Thoracic aorta (tissue), 2 donors: ENCODE measurements at regions not wholly inside any gene's neighbourhood (a gene's known extent, or its start where the extent isn't known, plus 50 kb on each side); places are given as distances from the start of the nearest gene placed in this dataset.

Experiments
- ATAC-seq: fragments of 150-250 bp; one replicate; pipeline ENCODE4 v1.8.0; 2017; ENCODE audit warnings: low read depth; ENCODE audit not compliant: insufficient number of reproducible peaks, low FRiP score
- DNase-seq: peaks from one replicate; pipeline ENCODE4 v3.0.0-alpha.2; 2020; ENCODE audit warnings: low spot score
- H3K27ac ChIP-seq, 2 donors: fragments of 200-600 bp; sonication (generic); 1 replicate in 1 of 2; 2 replicates in 1 of 2; pipeline ENCODE4 v1.5.1; 2016; ENCODE audit warnings: mild to moderate bottlenecking in 2 of 2, moderate library complexity in 2 of 2
- H3K27me3 ChIP-seq: fragments of 200-600 bp; sonication (generic); replicated peaks from 2 replicates; pipeline ENCODE4 v1.6.0; 2016; ENCODE audit warnings: mild to moderate bottlenecking; ENCODE audit not compliant: insufficient read depth
- H3K36me3 ChIP-seq: fragments of 200-600 bp; sonication (generic); one replicate; pipeline ENCODE4 v1.5.1; 2016
- H3K4me1 ChIP-seq, 2 donors: fragments of 200-600 bp; sonication (generic); 1 replicate in 1 of 2; 2 replicates in 1 of 2; pipeline versions ENCODE4 v1.5.1 to v1.6.0; 2016; ENCODE audit warnings: low read depth in 2 of 2, mild to moderate bottlenecking in 1 of 2; ENCODE audit not compliant: control insufficient read depth in 1 of 2
- H3K4me3 ChIP-seq: fragments of 200-600 bp; sonication (generic); 2 replicates; pipeline ENCODE4 v1.5.1; 2016; ENCODE audit warnings: mild to moderate bottlenecking
- H3K9me3 ChIP-seq: fragments of 200-600 bp; sonication (generic); 2 replicates; pipeline ENCODE4 v1.5.1; 2016
- TF ChIP-seq, protein P1 (sequence below): fragments of 200-600 bp; sonication (generic); IDR thresholded peaks from one replicate; pipeline ENCODE4 v1.5.1; 2019; ENCODE audit warnings: antibody characterized with exemption

DNA sequence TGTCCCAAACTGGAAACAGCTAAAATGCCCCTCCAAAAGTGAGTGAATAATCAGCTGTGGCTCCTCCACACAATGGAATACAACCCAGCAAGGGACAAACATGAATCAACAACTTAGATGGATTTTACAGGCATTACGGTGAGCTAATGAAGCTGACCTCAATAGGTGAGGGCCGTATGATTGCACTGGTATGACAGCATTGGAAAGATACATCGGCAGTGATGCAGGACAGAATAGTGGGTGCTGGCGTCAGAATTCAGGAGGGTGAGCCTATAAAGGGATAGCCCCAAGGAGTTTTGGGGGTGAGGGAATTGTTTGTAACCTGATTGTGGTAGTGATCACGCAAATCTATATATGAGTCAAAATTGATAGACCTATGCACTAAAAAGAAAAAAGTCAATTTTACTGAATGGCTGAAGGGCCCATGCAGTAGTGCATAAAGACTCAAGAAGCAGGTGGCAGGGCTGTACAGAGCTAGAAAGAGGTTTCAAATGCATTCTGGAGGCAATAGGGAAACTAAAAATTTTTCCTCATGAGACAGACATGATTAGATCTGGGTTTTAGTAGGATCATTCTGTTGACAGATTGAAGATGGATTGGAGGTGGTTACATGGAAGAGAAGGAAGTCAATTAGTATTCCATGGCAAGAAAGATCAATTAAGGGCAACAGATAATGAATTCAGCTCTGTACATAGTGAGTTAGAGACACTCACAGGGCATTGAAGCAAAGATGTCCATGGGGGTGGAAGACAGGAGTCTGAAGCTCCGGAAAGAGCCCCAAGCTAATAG, 90.8 kb downstream of the IRS2 start:
- Histone ChIP-seq H3K27ac (no peak overlapping the region), H3K4me1 (peaks cover 0 to 3% of the 10 kb centered on the region in 2 donors), H3K9me3 (no peaks in the 10 kb centered on the region), H3K27me3 (no peaks in the 10 kb centered on the region), H3K36me3 (no peaks in the 10 kb centered on the region), H3K4me3 (no peak overlapping the region)
- DNase-seq (no peak), ATAC-seq (no peak)
- TF ChIP-seq, protein P1, sequence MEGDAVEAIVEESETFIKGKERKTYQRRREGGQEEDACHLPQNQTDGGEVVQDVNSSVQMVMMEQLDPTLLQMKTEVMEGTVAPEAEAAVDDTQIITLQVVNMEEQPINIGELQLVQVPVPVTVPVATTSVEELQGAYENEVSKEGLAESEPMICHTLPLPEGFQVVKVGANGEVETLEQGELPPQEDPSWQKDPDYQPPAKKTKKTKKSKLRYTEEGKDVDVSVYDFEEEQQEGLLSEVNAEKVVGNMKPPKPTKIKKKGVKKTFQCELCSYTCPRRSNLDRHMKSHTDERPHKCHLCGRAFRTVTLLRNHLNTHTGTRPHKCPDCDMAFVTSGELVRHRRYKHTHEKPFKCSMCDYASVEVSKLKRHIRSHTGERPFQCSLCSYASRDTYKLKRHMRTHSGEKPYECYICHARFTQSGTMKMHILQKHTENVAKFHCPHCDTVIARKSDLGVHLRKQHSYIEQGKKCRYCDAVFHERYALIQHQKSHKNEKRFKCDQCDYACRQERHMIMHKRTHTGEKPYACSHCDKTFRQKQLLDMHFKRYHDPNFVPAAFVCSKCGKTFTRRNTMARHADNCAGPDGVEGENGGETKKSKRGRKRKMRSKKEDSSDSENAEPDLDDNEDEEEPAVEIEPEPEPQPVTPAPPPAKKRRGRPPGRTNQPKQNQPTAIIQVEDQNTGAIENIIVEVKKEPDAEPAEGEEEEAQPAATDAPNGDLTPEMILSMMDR, result no peak

- Histone ChIP-seq H3K36me3 (no peaks in the 10 kb centered on the region), H3K27ac (no peak overlapping the region), H3K9me3 (no peaks in the 10 kb centered on the region), H3K27me3 (no peaks in the 10 kb centered on the region), H3K4me1 (peaks cover 0 to 3% of the 10 kb centered on the region in 2 donors), H3K4me3 (no peak overlapping the region)
- TF ChIP-seq, protein P1, result no peak
- ATAC-seq (no peak), DNase-seq (no peak)
Observed at GRCh38 chr13:109694972-109695371, 91.4 kb downstream of the IRS2 start.

DNA sequence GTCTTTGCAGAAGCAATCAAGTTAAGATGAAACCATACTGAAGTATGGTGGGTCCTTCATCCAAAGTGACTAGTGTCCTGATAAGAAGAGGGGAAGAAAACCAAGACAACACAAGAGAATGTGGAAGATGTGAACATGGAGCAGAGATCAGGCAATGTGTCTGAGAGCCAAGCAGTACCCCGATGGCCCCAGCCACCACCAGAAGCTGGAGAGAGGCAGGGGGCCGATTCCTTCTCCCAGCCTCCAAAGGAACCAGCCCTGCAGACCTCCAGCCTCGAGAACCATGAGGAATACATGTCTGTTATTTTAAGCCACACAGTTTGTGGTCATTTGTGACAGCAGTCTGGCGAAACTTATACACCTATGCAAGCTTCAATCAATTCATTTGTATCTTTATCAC, 93.2 kb downstream of the IRS2 start:
- Histone ChIP-seq H3K4me1 (no peaks in the 10 kb centered on the region), H3K9me3 (no peaks in the 10 kb centered on the region), H3K27ac (no peak overlapping the region), H3K27me3 (no peaks in the 10 kb centered on the region), H3K4me3 (no peak overlapping the region), H3K36me3 (no peaks in the 10 kb centered on the region)
- TF ChIP-seq, protein P1, result no peak
- ATAC-seq (no peak), DNase-seq (no peak)

DNA sequence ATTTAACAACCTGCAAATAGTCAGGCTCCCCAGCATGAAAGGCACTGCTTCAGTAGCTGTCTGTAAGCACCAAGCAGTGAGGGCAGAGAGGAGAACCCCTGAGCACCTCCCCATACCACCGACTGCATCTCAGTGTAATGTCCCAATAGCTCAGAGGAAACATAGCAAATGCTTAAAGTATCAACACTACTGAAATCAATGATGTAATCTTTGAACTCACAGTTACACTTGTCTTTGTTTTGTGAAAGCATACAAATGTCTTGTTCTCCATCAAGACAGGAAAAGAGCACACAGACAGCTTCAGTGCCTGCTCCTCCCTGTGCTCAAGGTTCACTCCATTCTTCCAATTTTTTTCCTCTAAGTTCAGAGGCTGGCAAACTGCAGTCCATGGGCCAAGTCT, 94.7 kb downstream of the IRS2 start:
- Histone ChIP-seq H3K4me1 (no peaks in the 10 kb centered on the region), H3K36me3 (no peaks in the 10 kb centered on the region), H3K9me3 (no peaks in the 10 kb centered on the region), H3K27ac (no peak overlapping the region), H3K4me3 (no peak overlapping the region), H3K27me3 (no peaks in the 10 kb centered on the region)
- DNase-seq, result no peak
- TF ChIP-seq, protein P1, result no peak
- ATAC-seq, result no peak

DNA sequence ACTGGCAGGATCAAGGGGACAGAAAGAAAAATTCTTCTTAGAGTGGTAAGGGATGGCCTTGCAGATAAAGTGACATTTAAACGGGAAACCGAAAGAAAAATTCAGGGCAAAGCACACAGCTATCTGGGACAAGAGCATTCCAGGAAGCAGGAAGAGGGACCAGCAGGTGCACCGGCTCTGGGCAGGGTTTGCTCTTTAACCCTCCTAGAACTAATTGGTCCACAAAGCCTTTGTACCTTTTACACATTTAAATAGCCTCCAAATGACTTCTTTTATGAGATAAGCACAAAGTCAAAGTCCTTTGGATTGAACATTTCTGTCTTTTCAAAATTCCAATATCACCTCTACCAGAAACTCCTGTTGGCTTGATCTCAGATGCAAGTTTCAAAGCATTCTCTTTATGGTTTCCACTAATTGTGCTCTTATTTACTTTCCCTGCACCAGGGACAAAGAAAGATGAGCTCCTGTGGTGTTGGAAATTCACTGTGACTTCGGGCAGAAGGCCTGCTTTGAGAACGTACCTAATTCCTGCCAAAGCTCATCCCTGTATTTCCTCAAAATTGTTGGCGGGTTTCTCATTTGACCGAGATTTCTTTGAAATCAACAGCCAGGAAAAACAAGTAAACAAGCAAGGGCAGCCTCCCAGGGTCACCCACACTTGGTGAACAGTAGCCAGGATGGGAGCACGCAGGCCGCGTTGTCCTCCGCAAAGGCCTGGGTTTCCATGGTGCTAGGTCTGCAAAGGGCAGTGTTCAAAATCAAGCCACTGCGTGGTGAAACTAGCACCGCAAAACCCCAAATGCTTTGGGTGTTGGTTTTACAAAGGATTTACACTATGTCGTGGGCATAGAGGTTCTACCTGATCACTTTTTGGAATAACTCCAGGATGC, 98.6 kb downstream of the IRS2 start:
- Histone ChIP-seq H3K27ac (no peak overlapping the region), H3K36me3 (no peaks in the 10 kb centered on the region), H3K4me1 (peaks cover 0 to 11% of the 10 kb centered on the region in 2 donors), H3K4me3 (no peak overlapping the region), H3K27me3 (no peaks in the 10 kb centered on the region), H3K9me3 (no peaks in the 10 kb centered on the region)
- ATAC-seq (no peak), DNase-seq (no peak)
- TF ChIP-seq, protein P1, result no peak
